ENCODE measurements at regions not wholly inside any gene's neighbourhood (a gene's known extent, or its start where the extent isn't known, plus 50 kb on each side); places are given as distances from the start of the nearest gene placed in this dataset.

GRCh38 chr2:5592916-5593315, 99.3 kb upstream of the SOX11 start:
- no peak for DNase-seq
- Mint-ChIP-seq H3K36me3 (ENCODE audit: low read depth) (no peaks in the 10 kb centered on the region), H3K27me3 (no peaks in the 10 kb centered on the region), H3K27ac (no peak overlapping the region), H3K4me1 (ENCODE audit: low read depth) (no peaks in the 10 kb centered on the region), H3K4me3 (no peak overlapping the region), H3K9me3 (peaks cover 3% of the 10 kb centered on the region)
- no peaks in the 10 kb centered on the region for H3K27me3 ChIP-seq (ENCODE audit: control insufficient read depth in 1 of 2, insufficient read depth in 2 of 2, low read length in 2 of 2)
- POLR2A ChIA-PET: no interaction called here
- CTCF ChIA-PET: no interaction called here
- no peak for TF ChIP-seq CTCF (IDR thresholded peaks at IDR 0.05)
- H3K36me3 ChIP-seq (ENCODE audit: insufficient read depth, low read length): no peaks in the 10 kb centered on the region
- no peaks in the 10 kb centered on the region for H3K4me1 ChIP-seq (ENCODE audit: insufficient read depth, low read length)
- no peak overlapping the region for H3K4me3 ChIP-seq (ENCODE audit: low read length)
- no peak for ATAC-seq (ENCODE audit: poor library complexity)
- intact Hi-C loops (cut with DNase I, micrococcal nuclease): no loop called here
- H3K9me3 ChIP-seq (ENCODE audit: control insufficient read depth in 1 of 2, insufficient read depth in 1 of 2, low read length in 2 of 2): peaks cover 0 to 7% of the 10 kb centered on the region in 2 experiments
- no peak overlapping the region for H3K27ac ChIP-seq (ENCODE audit: low read depth in 1 of 2, low read length in 2 of 2)

- Histone ChIP-seq H3K27me3 (ENCODE audit: control insufficient read depth in 1 of 2, insufficient read depth in 2 of 2, low read length in 2 of 2) (no peaks in the 10 kb centered on the region), H3K36me3 (ENCODE audit: insufficient read depth, low read length) (no peaks in the 10 kb centered on the region), H3K4me3 (ENCODE audit: low read length) (no peak overlapping the region), H3K27ac (ENCODE audit: low read depth in 1 of 2, low read length in 2 of 2) (no peak overlapping the region), H3K4me1 (ENCODE audit: insufficient read depth, low read length) (no peaks in the 10 kb centered on the region), H3K9me3 (ENCODE audit: control insufficient read depth in 1 of 2, insufficient read depth in 1 of 2, low read length in 2 of 2) (peaks cover 0 to 4% of the 10 kb centered on the region in 2 experiments)
- Mint-ChIP-seq H3K9me3 (peaks cover 5% of the 10 kb centered on the region), H3K36me3 (ENCODE audit: low read depth) (no peaks in the 10 kb centered on the region), H3K27me3 (no peaks in the 10 kb centered on the region), H3K4me1 (ENCODE audit: low read depth) (no peaks in the 10 kb centered on the region), H3K4me3 (no peak overlapping the region), H3K27ac (no peak overlapping the region)
- no peak for ATAC-seq (ENCODE audit: poor library complexity)
- ChIA-PET CTCF (no interaction called here), POLR2A (no interaction called here)
- TF ChIP-seq CTCF (IDR thresholded peaks at IDR 0.05): no peak
- no peak for DNase-seq
- intact Hi-C loops (cut with DNase I, micrococcal nuclease): no loop called here
Measured at GRCh38 chr2:5594249-5594695, 97.9 kb upstream of the SOX11 start.

- H3K27ac Mint-ChIP-seq: no peak overlapping the region
Measured at GRCh38 chr2:5596868-5597267, 95.3 kb upstream of the SOX11 start.

More at GRCh38 chr2:5596868-5597267, 95.3 kb upstream of the SOX11 start:
- POLR2A ChIA-PET: no interaction called here
- intact Hi-C loops (cut with DNase I, micrococcal nuclease): no loop called here
- CTCF ChIA-PET: no interaction called here
- no peaks in the 10 kb centered on the region for H3K4me1 ChIP-seq (ENCODE audit: insufficient read depth, low read length)
- Mint-ChIP-seq H3K4me1 (ENCODE audit: low read depth) (no peaks in the 10 kb centered on the region), H3K27me3 (no peaks in the 10 kb centered on the region), H3K36me3 (ENCODE audit: low read depth) (no peaks in the 10 kb centered on the region), H3K4me3 (no peak overlapping the region), H3K9me3 (peaks cover 3% of the 10 kb centered on the region)
- no peak overlapping the region for H3K27ac ChIP-seq (ENCODE audit: low read depth in 1 of 2, low read length in 2 of 2)
- H3K4me3 ChIP-seq (ENCODE audit: low read length): no peak overlapping the region
- H3K27me3 ChIP-seq (ENCODE audit: control insufficient read depth in 1 of 2, insufficient read depth in 2 of 2, low read length in 2 of 2): no peaks in the 10 kb centered on the region
- TF ChIP-seq CTCF (IDR thresholded peaks at IDR 0.05): no peak
- no peaks in the 10 kb centered on the region for H3K36me3 ChIP-seq (ENCODE audit: insufficient read depth, low read length)
- H3K9me3 ChIP-seq (ENCODE audit: control insufficient read depth in 1 of 2, insufficient read depth in 1 of 2, low read length in 2 of 2): peaks cover 0 to 3% of the 10 kb centered on the region in 2 experiments
- no peak for ATAC-seq (ENCODE audit: poor library complexity)
- no peak for DNase-seq

Data from CD4-positive, alpha-beta T cell (primary cell).